CD4-positive, alpha-beta T cell treated with Interleukin-15 for 1 hour (primary cell): ENCODE measurements at regions not wholly inside any gene's neighbourhood (a gene's known extent, or its start where the extent isn't known, plus 50 kb on each side); places are given as distances from the start of the nearest gene placed in this dataset.

Source experiments
- DNase-seq: peaks from one replicate; pipeline ENCODE4 v3.0.0-alpha.2; 2020

- DNase-seq, result no peak
Observed at GRCh38 chr6:40188931-40189330, 254.7 kb upstream of the MOCS1 start.

GRCh38 chr6:40187535-40188144, 253.4 kb upstream of the MOCS1 start:
- DNase-seq, result no peak

GRCh38 chr6:40185486-40185885, 251.2 kb upstream of the MOCS1 start:
- no peak for DNase-seq

- no peak for DNase-seq
Observed at GRCh38 chr6:40183902-40184301, 249.6 kb upstream of the MOCS1 start.

- no peak for DNase-seq
Observed at GRCh38 chr6:40181367-40181766, 247.1 kb upstream of the MOCS1 start.

GRCh38 chr6:40180271-40180670, 246.0 kb upstream of the MOCS1 start:
- DNase-seq, result no peak

- DNase-seq, result no peak
Observed at GRCh38 chr6:40179496-40179895, 245.2 kb upstream of the MOCS1 start.

- no peak for DNase-seq
Observed at GRCh38 chr6:40177598-40177997, 243.3 kb upstream of the MOCS1 start.

GRCh38 chr6:40176152-40176551, 241.9 kb upstream of the MOCS1 start:
- DNase-seq, result no peak

- no peak for DNase-seq
Observed at GRCh38 chr6:40172272-40172671, 238.0 kb upstream of the MOCS1 start.

GRCh38 chr6:40171343-40171742, 237.1 kb upstream of the MOCS1 start:
- no peak for DNase-seq

- no peak for DNase-seq
Observed at GRCh38 chr6:40170856-40171255, 236.6 kb upstream of the MOCS1 start.

- no peak for DNase-seq
Observed at GRCh38 chr6:40169878-40170277, 235.6 kb upstream of the MOCS1 start.

GRCh38 chr6:40166963-40167362, 232.7 kb upstream of the MOCS1 start:
- no peak for DNase-seq

- DNase-seq, result no peak
Observed at GRCh38 chr6:40165036-40165709, 230.9 kb upstream of the MOCS1 start.

- no peak for DNase-seq
Observed at GRCh38 chr6:40164345-40164755, 230.1 kb upstream of the MOCS1 start.

- no peak for DNase-seq
Observed at GRCh38 chr6:40163924-40164323, 229.7 kb upstream of the MOCS1 start.

GRCh38 chr6:40162074-40162473, 227.8 kb upstream of the MOCS1 start:
- DNase-seq, result no peak

- DNase-seq, result no peak
Observed at GRCh38 chr6:40160826-40161225, 226.6 kb upstream of the MOCS1 start.

- no peak for DNase-seq
Observed at GRCh38 chr6:40159865-40160264, 225.6 kb upstream of the MOCS1 start.

GRCh38 chr6:40152701-40153436, 218.6 kb upstream of the MOCS1 start:
- no peak for DNase-seq

- DNase-seq, result no peak
Observed at GRCh38 chr6:40152196-40152595, 217.9 kb upstream of the MOCS1 start.

- DNase-seq, result no peak
Observed at GRCh38 chr6:40148882-40149573, 214.8 kb upstream of the MOCS1 start.

GRCh38 chr6:40146902-40147301, 212.6 kb upstream of the MOCS1 start:
- DNase-seq, result no peak
